Activated CD4-positive, alpha-beta T cell treated with anti-CD3 and anti-CD28 coated beads, Interleukin-2, amount 10 ng/mL, durations not matched to agents 7 days and 5 days (primary cell): ENCODE measurements at regions not wholly inside any gene's neighbourhood (a gene's known extent, or its start where the extent isn't known, plus 50 kb on each side); places are given as distances from the start of the nearest gene placed in this dataset.
"Not testable (repeated sequence)": the region's sequence is repeated elsewhere in the genome, so short reads cannot be mapped to it uniquely, and the experiment has no call there.

Source experiments
- CTCF ChIA-PET: fragments of 350-600 bp; sonication (Branson Sonifier 250); formaldehyde crosslinking; loops from one replicate; lab custom pipeline; 2021; ENCODE audit warnings: antibody characterized with exemption; lab: Charles Lee
- POLR2A ChIA-PET: fragments of 350-600 bp; sonication (Branson Sonifier 250); formaldehyde crosslinking; loops from one replicate; lab custom pipeline; 2021; ENCODE audit warnings: antibody characterized with exemption; lab: Charles Lee
- DNase-seq: peaks from one replicate; pipeline ENCODE4 v3.0.0-alpha.2; 2020
- H3K27ac Mint-ChIP-seq: one replicate; pipeline ENCODE4 v1.8.0; 2021; ENCODE audit warnings: mild to moderate bottlenecking, moderate library complexity, mixed read lengths
- H3K27me3 Mint-ChIP-seq: one replicate; pipeline ENCODE4 v1.8.0; 2021; ENCODE audit warnings: mixed read lengths
- H3K36me3 Mint-ChIP-seq: one replicate; pipeline ENCODE4 v1.8.0; 2021; ENCODE audit warnings: low read depth, mixed read lengths
- H3K4me1 Mint-ChIP-seq: one replicate; pipeline ENCODE4 v1.8.0; 2021; ENCODE audit warnings: mixed read lengths
- H3K4me3 Mint-ChIP-seq: one replicate; pipeline ENCODE4 v1.8.0; 2021; ENCODE audit warnings: mild to moderate bottlenecking, moderate library complexity, mixed read lengths
- H3K9me3 Mint-ChIP-seq: one replicate; pipeline ENCODE4 v1.8.0; 2021; ENCODE audit warnings: mixed read lengths

DNA sequence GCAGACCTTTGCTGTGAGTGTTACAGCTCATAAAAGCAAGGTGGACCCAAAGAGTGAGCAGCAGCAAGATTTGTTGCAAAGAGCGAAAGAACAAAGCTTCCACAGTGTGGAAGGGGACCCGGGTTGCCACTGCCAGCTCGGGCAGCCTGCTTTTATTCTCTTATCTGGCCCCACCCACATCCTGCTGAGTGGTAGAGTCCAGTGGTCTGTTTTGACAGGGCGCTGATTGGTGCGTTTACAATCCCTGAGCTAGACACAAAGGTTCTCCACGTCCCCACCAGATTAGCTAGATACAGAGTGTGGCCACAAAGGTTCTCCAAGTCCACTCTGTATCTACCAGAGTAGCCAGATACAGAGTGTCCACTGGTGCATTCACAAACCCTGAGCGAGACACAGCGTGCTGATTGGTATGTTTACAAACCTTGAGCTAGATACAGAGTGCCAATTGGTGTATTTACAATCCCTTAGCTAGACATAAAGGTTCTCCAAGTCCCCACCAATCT lies 86.2 kb upstream of the C15orf39 start:
- H3K4me3 Mint-ChIP-seq, POLR2A ChIA-PET, H3K27ac Mint-ChIP-seq, DNase-seq: not testable (repeated sequence)
- Mint-ChIP-seq H3K27me3 (peaks cover 22% of the 10 kb centered on the region), H3K36me3 (peaks cover 18% of the 10 kb centered on the region), H3K9me3 (peaks cover 15% of the 10 kb centered on the region), H3K4me1 (peaks cover 12% of the 10 kb centered on the region)
- CTCF ChIA-PET, result interaction anchor here (1.0 kb wide), 1 partner anchor 50 kb away, joined by 3 read pairs; no protein-coding TSS in a partner anchor

- H3K4me1 Mint-ChIP-seq, H3K27ac Mint-ChIP-seq, POLR2A ChIA-PET, H3K4me3 Mint-ChIP-seq, DNase-seq: not testable (repeated sequence)
- Mint-ChIP-seq H3K9me3 (peaks cover 15% of the 10 kb centered on the region), H3K36me3 (peaks cover 16% of the 10 kb centered on the region), H3K27me3 (peaks cover 18% of the 10 kb centered on the region)
- CTCF ChIA-PET, result interaction anchor here (0.8 kb wide), 1 partner anchor 1359 kb away, joined by 3 read pairs; no protein-coding TSS in a partner anchor
Observed at GRCh38 chr15:75116143-75116542, 85.5 kb upstream of the C15orf39 start.

DNA sequence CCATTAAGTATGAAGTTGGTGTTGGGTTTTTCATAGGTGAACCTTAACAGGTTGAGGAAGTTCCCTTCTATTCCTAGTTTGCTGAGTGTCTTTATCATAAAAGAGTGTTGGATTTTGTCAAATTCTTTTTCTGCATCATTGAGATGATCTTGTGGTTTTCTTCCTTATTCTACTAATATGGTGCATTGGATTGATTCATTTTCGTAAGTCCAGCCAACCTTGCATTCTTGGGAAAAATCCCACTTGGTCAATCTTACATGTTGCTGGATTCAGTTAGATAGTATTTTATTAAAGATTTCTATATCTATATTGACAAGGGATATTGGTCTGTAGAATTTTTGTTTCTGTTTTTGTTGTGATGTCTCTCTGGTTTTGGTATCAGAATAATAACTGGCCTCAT lies 83.7 kb upstream of the C15orf39 start:
- CTCF ChIA-PET, result no interaction called here
- H3K4me1 Mint-ChIP-seq, result peaks cover 6% of the 10 kb centered on the region
- DNase-seq, result no peak
- H3K36me3 Mint-ChIP-seq, result peaks cover 13% of the 10 kb centered on the region
- H3K27ac Mint-ChIP-seq, result no peak overlapping the region
- H3K9me3 Mint-ChIP-seq, result peaks cover 9% of the 10 kb centered on the region
- POLR2A ChIA-PET, result no interaction called here
- H3K4me3 Mint-ChIP-seq, result no peak overlapping the region
- peaks cover 12% of the 10 kb centered on the region for H3K27me3 Mint-ChIP-seq

GRCh38 chr15:75119312-75119711 lies 82.4 kb upstream of the C15orf39 start:
- POLR2A ChIA-PET, H3K4me1 Mint-ChIP-seq, H3K27me3 Mint-ChIP-seq, H3K4me3 Mint-ChIP-seq, DNase-seq, H3K36me3 Mint-ChIP-seq, H3K27ac Mint-ChIP-seq, H3K9me3 Mint-ChIP-seq: not testable (repeated sequence)
- CTCF ChIA-PET, result interaction anchor here (0.6 kb wide), 1 partner anchor 12 kb away, joined by 6 read pairs; no protein-coding TSS in a partner anchor

DNA sequence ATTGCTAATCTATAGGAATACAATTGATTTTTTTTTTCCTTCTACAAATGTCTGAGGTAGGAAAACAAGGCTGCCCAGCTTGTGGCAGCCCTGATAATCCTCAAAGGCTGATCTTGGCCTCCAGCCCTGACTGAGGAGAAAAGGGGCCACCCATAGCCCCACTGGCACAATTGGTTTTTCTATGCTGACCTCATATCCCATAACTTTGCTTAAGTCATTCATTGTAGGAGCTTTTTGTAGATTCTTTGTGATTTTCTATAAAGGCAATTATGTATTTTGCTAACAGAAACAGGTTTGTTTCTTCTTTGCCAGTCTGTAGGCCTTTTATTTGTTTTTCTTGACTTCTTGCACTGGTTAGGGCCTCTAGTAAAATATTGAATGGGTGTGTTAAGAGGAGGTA lies 80.2 kb upstream of the C15orf39 start:
- CTCF ChIA-PET, result interaction anchor here (1.2 kb wide), 1 partner anchor 97 kb away, joined by 3 read pairs; no protein-coding TSS in a partner anchor

DNA sequence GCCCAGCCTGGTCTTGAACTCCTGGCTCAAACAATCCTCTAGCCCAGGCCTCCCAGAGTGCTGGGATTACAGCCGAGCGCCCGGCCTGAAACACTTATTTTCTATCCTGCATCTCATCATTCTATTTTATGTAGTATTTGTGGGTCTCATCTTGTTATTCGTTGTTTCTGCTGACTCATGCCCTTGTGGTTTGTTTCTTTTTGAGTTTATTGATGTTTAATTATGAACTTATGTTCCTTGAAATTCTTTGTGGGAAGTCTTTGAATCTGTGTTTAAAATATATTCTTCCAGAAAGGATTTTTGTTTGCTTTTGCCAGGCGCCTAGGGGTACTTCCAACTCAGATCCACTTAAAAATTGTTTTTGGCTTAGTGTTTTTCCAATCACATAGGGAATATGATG lies 78.3 kb upstream of the C15orf39 start:
- Mint-ChIP-seq H3K4me3 (no peak overlapping the region), H3K27ac (no peak overlapping the region), H3K27me3 (no peaks in the 10 kb centered on the region), H3K36me3 (no peaks in the 10 kb centered on the region), H3K9me3 (no peaks in the 10 kb centered on the region), H3K4me1 (peaks cover 11% of the 10 kb centered on the region)
- ChIA-PET POLR2A (interaction anchor here (0.6 to 1.1 kb wide), 2 partner anchors 56 to 86 kb away, joined by 3 to 4 read pairs; no protein-coding TSS in a partner anchor), CTCF (interaction anchor here (0.8 kb wide), 1 partner anchor 56 kb away, joined by 3 read pairs; no protein-coding TSS in a partner anchor)
- DNase-seq, result no peak

More for the DNA sequence above, 80.2 kb upstream of the C15orf39 start:
- no peak overlapping the region for H3K27ac Mint-ChIP-seq
- no peak overlapping the region for H3K4me3 Mint-ChIP-seq
- POLR2A ChIA-PET, result no interaction called here
- DNase-seq, result no peak
- H3K9me3 Mint-ChIP-seq, result peaks cover 4% of the 10 kb centered on the region
- no peaks in the 10 kb centered on the region for H3K36me3 Mint-ChIP-seq
- H3K27me3 Mint-ChIP-seq, result peaks cover 10% of the 10 kb centered on the region
- peaks cover 4% of the 10 kb centered on the region for H3K4me1 Mint-ChIP-seq

DNA sequence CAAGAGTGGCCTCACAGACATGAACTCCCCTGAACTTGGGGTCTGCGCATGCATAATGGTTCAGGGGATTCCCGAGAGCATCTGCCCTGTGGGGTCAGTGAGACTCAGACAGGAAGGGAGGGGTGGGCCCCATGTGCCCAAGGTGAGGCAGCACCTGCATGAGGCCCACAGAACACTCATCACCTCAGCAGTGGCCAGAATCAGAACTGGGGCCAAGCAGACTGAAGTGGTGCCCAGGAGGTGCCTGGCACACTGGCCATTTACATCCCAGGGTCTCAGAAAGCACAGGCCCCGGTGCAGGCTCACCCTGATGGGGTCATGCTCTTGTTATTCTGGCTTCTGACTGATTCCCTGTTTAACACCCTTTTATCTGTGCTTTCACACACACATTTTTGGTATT lies 77.4 kb upstream of the C15orf39 start:
- CTCF ChIA-PET, result interaction anchor here (0.8 kb wide), 1 partner anchor 57 kb away, joined by 3 read pairs; no protein-coding TSS in a partner anchor
- H3K9me3 Mint-ChIP-seq, DNase-seq, POLR2A ChIA-PET, H3K4me3 Mint-ChIP-seq, H3K36me3 Mint-ChIP-seq, H3K27me3 Mint-ChIP-seq, H3K27ac Mint-ChIP-seq: not testable (repeated sequence)
- peaks cover 18% of the 10 kb centered on the region for H3K4me1 Mint-ChIP-seq

GRCh38 chr15:75125935-75126334 lies 75.7 kb upstream of the C15orf39 start:
- no peaks in the 10 kb centered on the region for H3K27me3 Mint-ChIP-seq
- H3K9me3 Mint-ChIP-seq, result no peaks in the 10 kb centered on the region
- CTCF ChIA-PET, result interaction anchor here (0.7 kb wide), 1 partner anchor 347 kb away, joined by 4 read pairs; no protein-coding TSS in a partner anchor
- H3K27ac Mint-ChIP-seq, result no peak overlapping the region
- POLR2A ChIA-PET, result interaction anchor here (0.6 kb wide), 1 partner anchor 1858 kb away, joined by 3 read pairs; no protein-coding TSS in a partner anchor
- H3K4me1 Mint-ChIP-seq, result peaks cover 34% of the 10 kb centered on the region
- peaks cover 2% of the 10 kb centered on the region for H3K36me3 Mint-ChIP-seq
- H3K4me3 Mint-ChIP-seq, result no peak overlapping the region
- no peak for DNase-seq

DNA sequence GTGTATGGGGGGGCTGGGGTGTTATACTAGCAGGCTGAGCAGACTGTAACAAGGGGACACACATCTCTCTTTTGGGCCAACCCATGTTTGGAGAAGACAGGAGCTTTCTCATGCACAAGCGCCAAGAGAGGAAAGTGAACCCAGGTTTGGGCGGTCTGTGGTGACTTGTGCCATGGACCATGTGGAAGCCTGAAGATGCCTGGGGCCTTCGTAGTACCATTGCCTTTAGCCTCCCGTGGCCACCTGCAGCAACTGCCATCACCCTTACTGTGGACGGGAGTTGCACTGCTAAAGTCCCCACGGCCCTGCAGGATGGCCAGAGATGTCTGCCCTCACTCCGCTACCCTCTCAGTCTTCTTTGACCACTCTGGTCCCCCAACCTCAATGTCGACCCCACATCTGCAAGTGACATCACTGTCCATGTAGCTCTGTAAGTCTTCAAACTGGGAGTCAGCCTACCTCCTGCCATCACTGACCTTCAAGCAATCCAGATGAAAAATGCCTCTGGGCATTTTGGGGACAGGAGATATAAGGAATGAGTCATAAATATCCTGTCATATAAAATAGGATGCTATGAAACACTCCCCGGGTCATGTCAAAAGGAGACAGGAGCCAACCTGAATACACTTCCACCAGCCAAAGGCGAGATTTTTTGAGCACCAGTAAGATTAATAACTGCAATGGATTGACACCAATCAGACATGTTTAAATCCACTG lies 74.7 kb upstream of the C15orf39 start:
- no peak overlapping the region for H3K4me3 Mint-ChIP-seq
- H3K27me3 Mint-ChIP-seq, result no peaks in the 10 kb centered on the region
- POLR2A ChIA-PET, result no interaction called here
- CTCF ChIA-PET, result interaction anchor here (1.2 to 1.7 kb wide), 2 partner anchors 10 to 18 kb away, joined by 3 to 6 read pairs; no protein-coding TSS in a partner anchor
- H3K27ac Mint-ChIP-seq, result no peak overlapping the region
- peaks cover 4% of the 10 kb centered on the region for H3K36me3 Mint-ChIP-seq
- H3K9me3 Mint-ChIP-seq, result no peaks in the 10 kb centered on the region
- no peak for DNase-seq
- peaks cover 41% of the 10 kb centered on the region for H3K4me1 Mint-ChIP-seq

DNA sequence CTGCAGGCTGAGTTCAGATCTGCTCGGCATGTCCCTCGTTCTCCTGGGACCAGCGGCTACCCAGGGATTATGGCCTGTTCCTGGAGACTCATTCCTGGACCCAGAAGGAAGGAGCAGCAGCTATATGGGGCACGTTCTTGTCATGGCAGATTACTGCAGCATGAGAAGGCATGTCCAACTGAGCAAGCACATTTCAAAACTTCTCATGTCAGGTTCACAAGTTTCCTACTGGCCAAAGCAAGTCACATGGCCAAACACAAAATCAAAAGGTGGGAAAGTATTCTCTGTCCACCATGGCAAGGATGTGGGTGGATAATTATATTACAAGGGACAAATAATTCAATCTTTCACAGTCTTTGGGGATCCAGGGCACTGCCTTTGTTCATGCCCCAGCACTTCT lies 71.9 kb upstream of the C15orf39 start:
- ChIA-PET POLR2A (interaction anchor here (0.6 kb wide), 1 partner anchor 640 kb away, joined by 8 read pairs; no protein-coding TSS in a partner anchor), CTCF (interaction anchor here (0.6 to 1.7 kb wide), 8 partner anchors 19 to 87 kb away, joined by 3 to 5 read pairs (median 4); partner anchors contain the start of gene C15orf39)
- DNase-seq, result no peak
- Mint-ChIP-seq H3K36me3 (peaks cover 4% of the 10 kb centered on the region), H3K27me3 (peaks cover under 1% of the 10 kb centered on the region), H3K9me3 (no peaks in the 10 kb centered on the region), H3K4me3 (no peak overlapping the region), H3K4me1 (peaks cover 37% of the 10 kb centered on the region), H3K27ac (peak overlapping the region; percentile 28)

GRCh38 chr15:75131269-75131643 lies 70.4 kb upstream of the C15orf39 start:
- no peak for DNase-seq
- Mint-ChIP-seq H3K4me1 (peaks cover 37% of the 10 kb centered on the region), H3K9me3 (no peaks in the 10 kb centered on the region), H3K36me3 (peaks cover 4% of the 10 kb centered on the region), H3K27ac (peak overlapping the region; percentile 83), H3K4me3 (peak overlapping the region; percentile 62), H3K27me3 (peaks cover 9% of the 10 kb centered on the region)
- ChIA-PET CTCF (no interaction called here), POLR2A (no interaction called here)

- POLR2A ChIA-PET, result no interaction called here
- peaks cover 19% of the 10 kb centered on the region for H3K4me1 Mint-ChIP-seq
- CTCF ChIA-PET, result interaction anchor here (1.3 kb wide), 1 partner anchor 9 kb away, joined by 3 read pairs; no protein-coding TSS in a partner anchor
- no peaks in the 10 kb centered on the region for H3K9me3 Mint-ChIP-seq
- no peak overlapping the region for H3K4me3 Mint-ChIP-seq
- H3K27me3 Mint-ChIP-seq, result peaks cover 10% of the 10 kb centered on the region
- no peak for DNase-seq
- peaks cover 4% of the 10 kb centered on the region for H3K36me3 Mint-ChIP-seq
- no peak overlapping the region for H3K27ac Mint-ChIP-seq
Observed at GRCh38 chr15:75134748-75135147, 66.9 kb upstream of the C15orf39 start.

DNA sequence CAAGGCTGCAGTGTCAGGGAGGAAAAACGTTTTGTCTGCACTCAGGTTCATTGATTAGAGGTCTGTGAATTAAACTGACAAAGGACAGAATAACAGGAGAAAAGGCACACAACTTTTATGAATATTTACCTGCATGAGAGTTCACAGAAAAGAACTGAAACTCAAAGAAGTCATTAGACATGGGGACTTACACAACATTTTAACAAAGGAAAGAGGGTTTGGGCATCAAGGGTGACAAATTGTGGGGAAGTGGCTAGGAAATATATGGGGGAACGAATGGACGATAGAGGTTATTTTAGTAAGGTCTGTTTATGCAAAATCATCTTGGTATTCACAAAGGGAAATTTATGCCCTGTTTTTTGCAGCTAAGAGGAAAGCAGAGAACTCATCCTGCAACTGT lies 65.6 kb upstream of the C15orf39 start:
- Mint-ChIP-seq H3K27me3 (peaks cover 13% of the 10 kb centered on the region), H3K36me3 (no peaks in the 10 kb centered on the region), H3K4me3 (no peak overlapping the region), H3K4me1 (peaks cover 6% of the 10 kb centered on the region), H3K27ac (no peak overlapping the region), H3K9me3 (peaks cover 11% of the 10 kb centered on the region)
- ChIA-PET CTCF (no interaction called here), POLR2A (no interaction called here)
- DNase-seq, result no peak
